CD8-positive, alpha-beta memory T cell (primary cell): ENCODE measurements at regions not wholly inside any gene's neighbourhood (a gene's known extent, or its start where the extent isn't known, plus 50 kb on each side); places are given as distances from the start of the nearest gene placed in this dataset.

Experiments used
- CTCF ChIA-PET: fragments of 350-600 bp; sonication (Branson Sonifier 250); formaldehyde crosslinking; loops from one replicate; lab custom pipeline; 2021; ENCODE audit warnings: antibody characterized with exemption; lab: Charles Lee
- POLR2A ChIA-PET: fragments of 350-600 bp; sonication (Branson Sonifier 250); formaldehyde crosslinking; loops from one replicate; lab custom pipeline; 2021; ENCODE audit warnings: antibody characterized with exemption; lab: Charles Lee
- DNase-seq, 5 donors: peaks; one replicate each; pipeline versions ENCODE4 v3.0.0 to v3.0.0-alpha.2; 2020 to 2022; ENCODE audit warnings: mixed read lengths in 1 of 5
- H3K27ac ChIP-seq: one replicate; pipeline ENCODE4 v1.7.0; 2013; ENCODE audit warnings: low read depth, mild to moderate bottlenecking, low read length, moderate library complexity
- H3K27me3 ChIP-seq: 2 replicates; pipeline ENCODE4 v1.7.0; 2013; ENCODE audit warnings: low read length, mild to moderate bottlenecking; ENCODE audit not compliant: insufficient read depth, poor library complexity, severe bottlenecking
- H3K36me3 ChIP-seq: 2 replicates; pipeline ENCODE4 v1.7.0; 2013; ENCODE audit warnings: mild to moderate bottlenecking, low read length, moderate library complexity; ENCODE audit not compliant: insufficient read depth
- H3K4me1 ChIP-seq: 2 replicates; pipeline ENCODE4 v1.7.0; 2013; ENCODE audit warnings: mild to moderate bottlenecking, low read length, moderate library complexity; ENCODE audit not compliant: insufficient read depth
- H3K4me3 ChIP-seq: 2 replicates; pipeline ENCODE4 v1.7.0; 2013; ENCODE audit warnings: mild to moderate bottlenecking, low read length
- H3K9me3 ChIP-seq: 2 replicates; pipeline ENCODE4 v1.7.0; 2013; ENCODE audit warnings: mild to moderate bottlenecking, low read length
- H3K27ac Mint-ChIP-seq, 8 donors: one replicate each; pipeline ENCODE4 v1.8.0; 2020 to 2021; ENCODE audit warnings: mixed read lengths in 8 of 8, mild to moderate bottlenecking in 6 of 8, inconsistent platforms in 3 of 8, moderate library complexity in 3 of 8
- H3K27me3 Mint-ChIP-seq, 2 donors: one replicate each; pipeline ENCODE4 v1.8.0; 2020 to 2021; ENCODE audit warnings: mixed read lengths in 2 of 2, mild to moderate bottlenecking in 1 of 2, moderate library complexity in 1 of 2
- H3K36me3 Mint-ChIP-seq, 3 donors: one replicate each; pipeline ENCODE4 v1.8.0; 2020 to 2021; ENCODE audit warnings: mixed read lengths in 3 of 3, inconsistent platforms in 1 of 3, mild to moderate bottlenecking in 1 of 3
- H3K4me1 Mint-ChIP-seq, 3 donors: one replicate each; pipeline ENCODE4 v1.8.0; 2020 to 2021; ENCODE audit warnings: mixed read lengths in 3 of 3, inconsistent platforms in 1 of 3, mild to moderate bottlenecking in 1 of 3
- H3K4me3 Mint-ChIP-seq, 7 donors: one replicate each; pipeline ENCODE4 v1.8.0; 2020 to 2021; ENCODE audit warnings: mixed read lengths in 7 of 7, mild to moderate bottlenecking in 6 of 7, moderate library complexity in 4 of 7, inconsistent platforms in 2 of 7
- H3K9me3 Mint-ChIP-seq, 5 donors: one replicate each; pipeline ENCODE4 v1.8.0; 2020 to 2022; ENCODE audit warnings: mixed read lengths in 5 of 5, mild to moderate bottlenecking in 3 of 5, moderate library complexity in 2 of 5, inconsistent platforms in 1 of 5

GRCh38 chr11:26244207-26244606 lies 87.7 kb upstream of the ANO3 start:
- no peak for DNase-seq
- H3K36me3 ChIP-seq = no peaks in the 10 kb centered on the region
- Mint-ChIP-seq H3K4me3 (no peak overlapping the region), H3K9me3 (peaks cover 3 to 18% (median 5%) of the 10 kb centered on the region in 5 donors), H3K27ac (no peak overlapping the region), H3K27me3 (no peaks in the 10 kb centered on the region), H3K4me1 (no peaks in the 10 kb centered on the region), H3K36me3 (no peaks in the 10 kb centered on the region)
- H3K4me3 ChIP-seq = no peak overlapping the region
- H3K9me3 ChIP-seq = no peaks in the 10 kb centered on the region
- ChIA-PET CTCF (no interaction called here), POLR2A (no interaction called here)
- no peak overlapping the region for H3K27ac ChIP-seq
- no peaks in the 10 kb centered on the region for H3K27me3 ChIP-seq
- no peaks in the 10 kb centered on the region for H3K4me1 ChIP-seq

DNA sequence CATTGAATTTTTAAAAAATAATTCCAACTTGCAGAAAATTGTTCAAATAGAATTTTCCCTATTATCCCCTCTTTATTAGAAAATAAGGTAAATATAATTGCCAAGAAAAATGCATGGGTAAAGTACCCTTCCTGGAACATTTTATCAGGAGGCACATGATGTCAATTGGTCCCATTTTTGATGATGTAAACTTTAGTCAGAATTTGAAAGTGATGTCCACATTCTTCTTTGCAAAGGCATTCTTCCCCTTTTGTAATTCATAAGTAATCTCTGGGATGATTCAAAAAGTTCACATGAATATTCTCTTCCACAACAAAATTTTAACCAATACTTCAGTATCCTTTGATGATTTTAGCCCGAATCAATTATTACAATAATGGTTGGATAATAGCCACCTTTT lies 86.9 kb upstream of the ANO3 start:
- Mint-ChIP-seq H3K36me3 (no peaks in the 10 kb centered on the region), H3K9me3 (peaks cover 2 to 18% (median 4%) of the 10 kb centered on the region in 5 donors), H3K4me3 (no peak overlapping the region), H3K27me3 (no peaks in the 10 kb centered on the region), H3K4me1 (no peaks in the 10 kb centered on the region), H3K27ac (no peak overlapping the region)
- Histone ChIP-seq H3K27ac (no peak overlapping the region), H3K27me3 (no peaks in the 10 kb centered on the region), H3K4me1 (no peaks in the 10 kb centered on the region), H3K4me3 (no peak overlapping the region), H3K36me3 (no peaks in the 10 kb centered on the region), H3K9me3 (no peaks in the 10 kb centered on the region)
- POLR2A ChIA-PET = no interaction called here
- no peak for DNase-seq
- CTCF ChIA-PET = no interaction called here

DNA sequence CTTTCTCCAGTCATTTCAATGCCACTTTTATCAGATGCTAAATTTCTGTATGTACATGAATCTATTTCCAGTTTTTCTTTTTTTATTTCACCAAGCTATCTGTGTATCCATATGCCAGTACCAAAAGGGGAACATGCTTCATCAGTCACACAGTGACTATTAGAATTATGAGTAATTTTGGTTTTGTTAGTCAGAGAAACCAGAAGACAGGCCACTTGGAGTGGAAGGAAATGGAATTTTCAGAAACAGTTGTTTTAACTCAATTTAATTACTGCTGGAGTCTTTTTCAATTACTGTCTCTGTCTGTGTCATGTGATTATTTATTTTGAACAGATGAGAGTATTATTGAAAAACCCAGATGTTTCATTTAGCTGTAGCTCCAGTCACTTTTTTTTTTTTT lies 84.6 kb upstream of the ANO3 start:
- DNase-seq = no peak
- no peak overlapping the region for H3K4me3 ChIP-seq
- no peaks in the 10 kb centered on the region for H3K27me3 ChIP-seq
- no peaks in the 10 kb centered on the region for H3K4me1 Mint-ChIP-seq
- H3K36me3 Mint-ChIP-seq = no peaks in the 10 kb centered on the region
- CTCF ChIA-PET = no interaction called here
- POLR2A ChIA-PET = no interaction called here
- no peak overlapping the region for H3K4me3 Mint-ChIP-seq
- no peaks in the 10 kb centered on the region for H3K9me3 ChIP-seq
- no peaks in the 10 kb centered on the region for H3K27me3 Mint-ChIP-seq
- H3K4me1 ChIP-seq = no peaks in the 10 kb centered on the region
- H3K36me3 ChIP-seq = no peaks in the 10 kb centered on the region
- H3K27ac Mint-ChIP-seq = no peak overlapping the region
- H3K27ac ChIP-seq = no peak overlapping the region
- peaks cover 2 to 15% (median 4%) of the 10 kb centered on the region in 5 donors for H3K9me3 Mint-ChIP-seq

DNA sequence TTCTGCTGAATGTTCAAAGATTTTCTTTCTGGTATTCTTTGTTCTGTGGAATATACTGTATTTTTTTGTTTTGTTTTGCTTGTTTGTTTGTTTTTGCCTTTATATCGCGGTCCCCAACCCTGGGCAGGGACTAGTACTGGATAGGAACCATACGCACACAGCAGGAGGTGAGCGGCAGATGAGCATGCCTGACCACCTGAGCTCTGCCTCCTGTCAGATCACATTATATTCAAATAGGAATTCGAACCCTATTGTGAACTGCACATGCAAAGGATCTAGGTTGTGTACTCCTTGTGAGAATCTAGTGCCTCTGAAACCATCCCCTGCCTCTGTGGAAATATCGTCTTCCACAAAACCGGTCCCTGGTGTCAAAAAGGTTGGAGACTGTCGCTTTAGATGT lies 83.3 kb upstream of the ANO3 start:
- Histone ChIP-seq H3K4me3 (no peak overlapping the region), H3K9me3 (no peaks in the 10 kb centered on the region), H3K4me1 (no peaks in the 10 kb centered on the region), H3K27me3 (no peaks in the 10 kb centered on the region), H3K36me3 (no peaks in the 10 kb centered on the region), H3K27ac (no peak overlapping the region)
- ChIA-PET POLR2A (no interaction called here), CTCF (no interaction called here)
- Mint-ChIP-seq H3K36me3 (no peaks in the 10 kb centered on the region), H3K27ac (no peak overlapping the region), H3K9me3 (peaks cover 2 to 16% (median 4%) of the 10 kb centered on the region in 5 donors), H3K4me3 (no peak overlapping the region), H3K4me1 (no peaks in the 10 kb centered on the region), H3K27me3 (no peaks in the 10 kb centered on the region)
- DNase-seq = no peak

DNA sequence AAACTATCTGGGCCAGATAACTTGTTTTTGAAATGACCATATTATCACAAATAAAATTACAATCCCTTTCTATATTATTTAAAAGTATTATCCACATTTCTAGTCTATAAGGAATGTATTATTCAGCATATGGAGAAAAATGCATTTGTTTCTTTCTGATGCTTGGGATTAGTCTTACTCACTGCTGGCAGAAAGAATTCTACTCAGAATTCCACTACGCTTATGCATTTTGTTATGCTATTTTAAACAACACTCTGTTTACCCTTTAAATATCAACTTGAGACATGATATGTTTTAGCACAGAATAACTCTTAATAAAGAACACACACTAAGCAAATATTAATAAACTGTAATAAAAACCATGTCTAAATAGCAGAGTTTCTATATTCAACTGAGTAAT lies 77.6 kb upstream of the ANO3 start:
- Histone ChIP-seq H3K4me3 (no peak overlapping the region), H3K9me3 (no peaks in the 10 kb centered on the region), H3K27ac (no peak overlapping the region), H3K27me3 (no peaks in the 10 kb centered on the region), H3K4me1 (no peaks in the 10 kb centered on the region), H3K36me3 (no peaks in the 10 kb centered on the region)
- DNase-seq = no peak
- H3K27ac Mint-ChIP-seq = no peak overlapping the region
- H3K4me3 Mint-ChIP-seq = no peak overlapping the region
- peaks cover 0 to 5% (median 1%) of the 10 kb centered on the region in 5 donors for H3K9me3 Mint-ChIP-seq
- CTCF ChIA-PET = no interaction called here
- H3K4me1 Mint-ChIP-seq = no peaks in the 10 kb centered on the region
- no peaks in the 10 kb centered on the region for H3K36me3 Mint-ChIP-seq
- H3K27me3 Mint-ChIP-seq = no peaks in the 10 kb centered on the region
- POLR2A ChIA-PET = no interaction called here

GRCh38 chr11:26263769-26264168 lies 68.2 kb upstream of the ANO3 start:
- H3K4me3 Mint-ChIP-seq = no peak overlapping the region
- H3K36me3 Mint-ChIP-seq = no peaks in the 10 kb centered on the region
- no peak overlapping the region for H3K27ac Mint-ChIP-seq
- peaks cover 0 to 11% (median 0%) of the 10 kb centered on the region in 5 donors for H3K9me3 Mint-ChIP-seq
- POLR2A ChIA-PET = no interaction called here
- H3K4me1 Mint-ChIP-seq = no peaks in the 10 kb centered on the region
- CTCF ChIA-PET = no interaction called here
- Histone ChIP-seq H3K27ac (no peak overlapping the region), H3K27me3 (no peaks in the 10 kb centered on the region), H3K9me3 (no peaks in the 10 kb centered on the region), H3K36me3 (no peaks in the 10 kb centered on the region), H3K4me1 (no peaks in the 10 kb centered on the region), H3K4me3 (no peak overlapping the region)
- H3K27me3 Mint-ChIP-seq = no peaks in the 10 kb centered on the region
- no peak for DNase-seq

GRCh38 chr11:26264266-26264665 lies 67.7 kb upstream of the ANO3 start:
- POLR2A ChIA-PET = no interaction called here
- Mint-ChIP-seq H3K4me1 (no peaks in the 10 kb centered on the region), H3K27me3 (no peaks in the 10 kb centered on the region), H3K4me3 (no peak overlapping the region), H3K27ac (no peak overlapping the region), H3K36me3 (no peaks in the 10 kb centered on the region), H3K9me3 (peaks cover 0 to 11% (median 0%) of the 10 kb centered on the region in 5 donors)
- DNase-seq = no peak
- no peak overlapping the region for H3K27ac ChIP-seq
- no peaks in the 10 kb centered on the region for H3K9me3 ChIP-seq
- CTCF ChIA-PET = no interaction called here
- H3K36me3 ChIP-seq = no peaks in the 10 kb centered on the region
- H3K4me1 ChIP-seq = no peaks in the 10 kb centered on the region
- H3K4me3 ChIP-seq = no peak overlapping the region
- no peaks in the 10 kb centered on the region for H3K27me3 ChIP-seq

- Histone ChIP-seq H3K27me3 (no peaks in the 10 kb centered on the region), H3K27ac (no peak overlapping the region), H3K36me3 (no peaks in the 10 kb centered on the region), H3K9me3 (no peaks in the 10 kb centered on the region), H3K4me1 (no peaks in the 10 kb centered on the region), H3K4me3 (no peak overlapping the region)
- CTCF ChIA-PET = no interaction called here
- Mint-ChIP-seq H3K27ac (no peak overlapping the region), H3K4me1 (no peaks in the 10 kb centered on the region), H3K4me3 (no peak overlapping the region), H3K36me3 (no peaks in the 10 kb centered on the region), H3K9me3 (peaks cover 0 to 8% (median 0%) of the 10 kb centered on the region in 5 donors), H3K27me3 (no peaks in the 10 kb centered on the region)
- POLR2A ChIA-PET = no interaction called here
- DNase-seq = no peak
Measured at GRCh38 chr11:26268980-26269660, 62.8 kb upstream of the ANO3 start.
